HG02852 (cell line): ENCODE measurements at regions not wholly inside any gene's neighbourhood (a gene's known extent, or its start where the extent isn't known, plus 50 kb on each side); places are given as distances from the start of the nearest gene placed in this dataset.
"Not testable (repeated sequence)": the region's sequence is repeated elsewhere in the genome, so short reads cannot be mapped to it uniquely, and the experiment has no call there.

Experiments used
- ATAC-seq: cut with Tn5 transposase; IDR thresholded peaks from one replicate; pipeline ENCODE4 v1.9.1; 2021; ENCODE audit warnings: mild to moderate bottlenecking, moderate library complexity; ENCODE audit not compliant: unreplicated experiment

- ATAC-seq: not testable (repeated sequence)
These were observed 155.2 kb downstream of the ZNF281 start for GRCh38 chr1:200254602-200255001.

GRCh38 chr1:200253774-200254495 is 155.9 kb downstream of the ZNF281 start:
- peak; percentile 80 for ATAC-seq

- ATAC-seq: no peak
These were observed 157.3 kb downstream of the ZNF281 start for GRCh38 chr1:200252531-200252930.

DNA sequence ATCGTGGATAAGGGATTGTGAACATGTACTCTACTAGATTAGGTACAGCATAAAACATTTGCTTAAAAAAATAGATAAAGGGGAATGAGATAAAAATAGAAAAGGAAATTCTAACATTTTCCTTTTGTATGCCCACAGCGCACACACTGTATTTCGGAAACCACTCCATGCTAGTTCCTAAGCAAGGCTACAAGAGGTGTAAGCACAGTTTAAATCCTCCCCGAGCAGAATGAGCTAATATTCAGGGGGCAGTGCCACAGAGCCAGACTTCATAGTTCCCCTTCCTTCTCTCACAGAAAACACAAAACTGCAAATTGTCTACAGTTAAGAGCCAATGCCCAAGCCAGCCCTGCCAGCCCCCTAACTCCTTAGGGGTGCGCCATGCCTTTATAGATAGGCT is 159.4 kb downstream of the ZNF281 start:
- no peak for ATAC-seq

GRCh38 chr1:200248541-200248940 is 161.3 kb downstream of the ZNF281 start:
- no peak for ATAC-seq

GRCh38 chr1:200247518-200247917 is 162.3 kb downstream of the ZNF281 start:
- no peak for ATAC-seq

DNA sequence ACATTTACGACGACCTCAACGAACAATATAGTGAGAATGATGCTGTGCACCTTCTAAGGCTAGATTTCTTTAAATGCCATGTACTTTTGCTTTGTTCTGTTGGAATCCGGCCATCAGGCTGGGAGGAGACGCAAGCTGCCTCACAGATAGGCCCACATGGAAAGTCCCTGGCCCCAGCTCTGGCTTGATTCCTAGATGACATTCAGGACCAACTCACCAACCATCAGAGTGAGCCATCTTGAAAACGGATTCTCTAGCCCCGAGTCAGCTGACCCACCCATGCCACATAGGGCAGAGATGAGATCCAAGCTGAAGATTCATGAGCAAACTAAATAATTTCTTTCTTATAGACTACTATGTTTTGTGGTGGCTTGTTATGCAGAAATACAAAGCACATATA is 164.4 kb downstream of the ZNF281 start:
- ATAC-seq: no peak

GRCh38 chr1:200243042-200243437 is 166.8 kb downstream of the ZNF281 start:
- no peak for ATAC-seq

- ATAC-seq: no peak
These were observed 167.5 kb downstream of the ZNF281 start for GRCh38 chr1:200242110-200243041.

DNA sequence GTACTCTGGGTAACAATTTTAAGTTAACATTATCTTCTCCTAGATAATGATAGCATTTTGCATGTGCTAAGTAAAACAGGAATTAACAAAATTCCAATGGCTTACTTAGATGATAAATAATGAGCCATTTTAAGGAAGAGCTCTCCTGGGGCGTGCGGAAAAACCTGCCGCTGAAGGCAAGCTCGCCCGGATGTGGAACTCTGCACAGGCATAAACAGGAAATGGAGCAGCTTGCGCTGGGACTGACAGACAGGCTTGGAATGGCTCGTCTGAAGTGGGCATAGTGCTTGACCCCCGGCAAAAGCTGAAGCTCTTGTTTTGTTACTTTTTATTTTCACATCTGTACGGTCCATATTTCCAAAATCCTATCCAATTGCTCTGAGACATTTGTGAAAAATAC is 169.2 kb downstream of the ZNF281 start:
- no peak for ATAC-seq

- ATAC-seq: no peak
These were observed 171.5 kb downstream of the ZNF281 start for GRCh38 chr1:200238311-200238710.

GRCh38 chr1:200237066-200237465 is 172.8 kb downstream of the ZNF281 start:
- no peak for ATAC-seq

GRCh38 chr1:200234938-200235337 is 174.9 kb downstream of the ZNF281 start:
- ATAC-seq: no peak

- no peak for ATAC-seq
These were observed 176.4 kb downstream of the ZNF281 start for GRCh38 chr1:200233393-200233792.

DNA sequence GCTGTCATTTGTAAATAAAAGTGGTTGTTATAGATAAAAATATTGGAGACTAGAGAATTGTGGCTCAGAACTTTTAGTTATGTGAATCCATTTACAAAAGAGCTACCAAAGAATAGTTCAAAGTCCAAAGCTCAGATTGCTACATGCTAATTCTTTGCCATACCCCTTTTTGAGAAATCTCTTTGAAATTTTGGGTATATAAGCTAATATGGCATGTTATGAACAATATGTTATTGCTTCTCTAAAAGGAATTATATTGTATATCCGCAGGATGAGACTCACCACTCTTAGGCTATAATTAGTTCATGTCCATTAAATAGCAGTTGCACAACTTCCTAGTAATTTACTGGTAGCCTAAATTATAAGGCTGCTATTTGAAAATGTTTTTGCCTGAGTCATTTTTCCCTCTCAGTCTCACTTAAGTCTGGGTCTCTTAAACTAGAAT is 178.0 kb downstream of the ZNF281 start:
- ATAC-seq: no peak

DNA sequence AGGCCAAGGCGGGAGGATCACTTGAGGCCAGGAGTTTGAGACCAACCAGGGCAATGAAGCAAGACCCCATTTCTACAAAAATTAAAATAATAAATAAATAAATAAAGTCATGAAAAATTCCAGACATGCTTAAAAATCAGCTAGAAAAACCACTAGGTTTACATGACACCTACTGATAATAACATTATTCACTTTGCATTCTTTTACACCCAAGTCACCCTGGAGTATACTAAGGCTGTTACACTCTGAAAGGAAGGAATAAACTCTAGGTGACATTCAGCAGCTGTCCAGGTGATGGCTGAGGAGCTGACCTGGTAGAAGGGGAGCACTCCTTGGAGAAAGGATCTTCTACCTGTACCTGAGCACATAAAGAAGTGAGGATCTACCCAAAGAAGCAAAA is 179.2 kb downstream of the ZNF281 start:
- no peak for ATAC-seq

GRCh38 chr1:200228486-200228885 is 181.3 kb downstream of the ZNF281 start:
- ATAC-seq: no peak

GRCh38 chr1:200228081-200228480 is 181.8 kb downstream of the ZNF281 start:
- no peak for ATAC-seq
